ENCODE measurements at regions not wholly inside any gene's neighbourhood (a gene's known extent, or its start where the extent isn't known, plus 50 kb on each side); places are given as distances from the start of the nearest gene placed in this dataset.

DNA sequence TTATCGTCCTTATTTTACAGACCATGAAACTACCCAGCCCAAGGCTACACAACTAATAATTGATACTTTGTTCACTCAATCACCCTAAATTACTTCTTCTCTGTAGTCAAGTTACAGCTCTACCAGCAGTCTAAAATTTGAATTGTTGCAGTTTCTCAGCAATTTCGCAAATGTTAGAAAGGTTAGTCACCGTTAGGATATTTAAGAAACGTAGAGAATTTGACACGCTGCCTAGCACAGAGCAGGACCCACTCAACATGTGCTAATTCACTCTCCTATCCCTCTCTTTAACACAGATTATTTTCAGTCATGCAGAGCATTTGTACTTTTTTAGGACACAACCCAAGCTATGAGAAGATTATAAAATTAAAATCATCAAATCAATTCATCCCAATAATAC is 771.1 kb upstream of the LUZP2 start:
- TF ChIP-seq, protein P1, sequence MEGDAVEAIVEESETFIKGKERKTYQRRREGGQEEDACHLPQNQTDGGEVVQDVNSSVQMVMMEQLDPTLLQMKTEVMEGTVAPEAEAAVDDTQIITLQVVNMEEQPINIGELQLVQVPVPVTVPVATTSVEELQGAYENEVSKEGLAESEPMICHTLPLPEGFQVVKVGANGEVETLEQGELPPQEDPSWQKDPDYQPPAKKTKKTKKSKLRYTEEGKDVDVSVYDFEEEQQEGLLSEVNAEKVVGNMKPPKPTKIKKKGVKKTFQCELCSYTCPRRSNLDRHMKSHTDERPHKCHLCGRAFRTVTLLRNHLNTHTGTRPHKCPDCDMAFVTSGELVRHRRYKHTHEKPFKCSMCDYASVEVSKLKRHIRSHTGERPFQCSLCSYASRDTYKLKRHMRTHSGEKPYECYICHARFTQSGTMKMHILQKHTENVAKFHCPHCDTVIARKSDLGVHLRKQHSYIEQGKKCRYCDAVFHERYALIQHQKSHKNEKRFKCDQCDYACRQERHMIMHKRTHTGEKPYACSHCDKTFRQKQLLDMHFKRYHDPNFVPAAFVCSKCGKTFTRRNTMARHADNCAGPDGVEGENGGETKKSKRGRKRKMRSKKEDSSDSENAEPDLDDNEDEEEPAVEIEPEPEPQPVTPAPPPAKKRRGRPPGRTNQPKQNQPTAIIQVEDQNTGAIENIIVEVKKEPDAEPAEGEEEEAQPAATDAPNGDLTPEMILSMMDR (IDR thresholded peaks at IDR 0.05): no peak
- no peak for TF ChIP-seq EZH2 (IDR thresholded peaks at IDR 0.05)
- no peak for TF ChIP-seq EZH2phosphoT487 (IDR thresholded peaks at IDR 0.05)

All from neural progenitor cell (in vitro differentiated cells).